GM21723 (cell line): ENCODE measurements at regions not wholly inside any gene's neighbourhood (a gene's known extent, or its start where the extent isn't known, plus 50 kb on each side); places are given as distances from the start of the nearest gene placed in this dataset.
"Not testable (repeated sequence)": the region's sequence is repeated elsewhere in the genome, so short reads cannot be mapped to it uniquely, and the experiment has no call there.

Experiments
- ATAC-seq: cut with Tn5 transposase; IDR thresholded peaks from one replicate; pipeline ENCODE4 v1.9.1; 2021; ENCODE audit warnings: mild to moderate bottlenecking, moderate library complexity; ENCODE audit not compliant: unreplicated experiment

GRCh38 chr2:114128725-114129124, 238.8 kb downstream of the ACTR3 start:
- ATAC-seq = no peak

GRCh38 chr2:114132050-114132449, 242.2 kb downstream of the ACTR3 start:
- ATAC-seq = not testable (repeated sequence)

- no peak for ATAC-seq
Observed at GRCh38 chr2:114134146-114134545, 244.3 kb downstream of the ACTR3 start.

GRCh38 chr2:114139542-114139941, 249.7 kb downstream of the ACTR3 start:
- no peak for ATAC-seq

- no peak for ATAC-seq
Observed at GRCh38 chr2:114156366-114157056, 266.6 kb downstream of the ACTR3 start.

- no peak for ATAC-seq
Observed at GRCh38 chr2:114157057-114157385, 267.1 kb downstream of the ACTR3 start.

- no peak for ATAC-seq
Observed at GRCh38 chr2:114160263-114160981, 270.5 kb downstream of the ACTR3 start.

GRCh38 chr2:114161371-114161770, 271.5 kb downstream of the ACTR3 start:
- no peak for ATAC-seq

GRCh38 chr2:114167799-114168198, 274.6 kb upstream of the DPP10 start:
- ATAC-seq = no peak

GRCh38 chr2:114170070-114170469, 272.4 kb upstream of the DPP10 start:
- no peak for ATAC-seq

- ATAC-seq = no peak
Observed at GRCh38 chr2:114175507-114175906, 266.9 kb upstream of the DPP10 start.

- ATAC-seq = no peak
Observed at GRCh38 chr2:114185501-114185900, 256.9 kb upstream of the DPP10 start.

GRCh38 chr2:114192362-114192761, 250.1 kb upstream of the DPP10 start:
- no peak for ATAC-seq

GRCh38 chr2:114201781-114202180, 240.7 kb upstream of the DPP10 start:
- no peak for ATAC-seq

GRCh38 chr2:114203679-114204078, 238.8 kb upstream of the DPP10 start:
- no peak for ATAC-seq

- ATAC-seq = no peak
Observed at GRCh38 chr2:114213808-114214207, 228.6 kb upstream of the DPP10 start.

- ATAC-seq = no peak
Observed at GRCh38 chr2:114218383-114218782, 224.1 kb upstream of the DPP10 start.

GRCh38 chr2:114219456-114219855, 223.0 kb upstream of the DPP10 start:
- no peak for ATAC-seq

GRCh38 chr2:114222344-114222743, 220.1 kb upstream of the DPP10 start:
- ATAC-seq = no peak

- no peak for ATAC-seq
Observed at GRCh38 chr2:114231921-114232320, 210.5 kb upstream of the DPP10 start.

GRCh38 chr2:114237331-114237730, 205.1 kb upstream of the DPP10 start:
- no peak for ATAC-seq

- no peak for ATAC-seq
Observed at GRCh38 chr2:114238910-114239559, 203.4 kb upstream of the DPP10 start.
